HFF-Myc (cell line): ENCODE measurements at regions not wholly inside any gene's neighbourhood (a gene's known extent, or its start where the extent isn't known, plus 50 kb on each side); places are given as distances from the start of the nearest gene placed in this dataset.
A peak's percentile ranks its signal among the peaks of the same experiment; 100 is the strongest.

Source experiments
- DNase-seq: peaks from one replicate; pipeline ENCODE4 v3.0.0-alpha.2; 2011; ENCODE audit warnings: low read depth; ENCODE audit errors: extremely low read depth
- H3K4me3 ChIP-seq: replicated peaks from 2 replicates; pipeline ENCODE4 v1.5.1; 2011; ENCODE audit warnings: low read depth, mild to moderate bottlenecking, control low read depth, low read length
- TF ChIP-seq, protein P1 (sequence below): IDR thresholded peaks from 2 replicates; pipeline ENCODE4 v1.5.1; 2012; ENCODE audit warnings: mild to moderate bottlenecking, low read depth, low read length, control low read depth; ENCODE audit errors: missing control alignments

DNA sequence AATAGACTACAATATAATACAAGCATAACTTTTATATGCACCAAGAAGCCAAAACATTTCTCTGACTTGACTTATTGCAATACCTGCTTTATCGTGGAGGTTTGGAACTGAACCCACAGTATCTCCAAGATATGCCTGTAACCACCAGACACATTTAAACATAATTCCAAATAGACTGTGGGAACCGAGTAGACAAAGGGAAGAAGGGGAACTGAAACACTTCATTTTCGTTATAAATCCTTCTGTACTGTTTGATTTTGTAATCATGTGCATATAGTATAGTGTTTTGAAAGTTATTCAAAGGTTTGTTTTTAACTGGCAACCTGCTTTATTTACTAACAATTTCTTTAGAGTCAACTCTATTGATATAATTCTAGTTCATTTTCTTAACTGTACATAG is 154.9 kb upstream of the BEND6 start:
- TF ChIP-seq, protein P1, sequence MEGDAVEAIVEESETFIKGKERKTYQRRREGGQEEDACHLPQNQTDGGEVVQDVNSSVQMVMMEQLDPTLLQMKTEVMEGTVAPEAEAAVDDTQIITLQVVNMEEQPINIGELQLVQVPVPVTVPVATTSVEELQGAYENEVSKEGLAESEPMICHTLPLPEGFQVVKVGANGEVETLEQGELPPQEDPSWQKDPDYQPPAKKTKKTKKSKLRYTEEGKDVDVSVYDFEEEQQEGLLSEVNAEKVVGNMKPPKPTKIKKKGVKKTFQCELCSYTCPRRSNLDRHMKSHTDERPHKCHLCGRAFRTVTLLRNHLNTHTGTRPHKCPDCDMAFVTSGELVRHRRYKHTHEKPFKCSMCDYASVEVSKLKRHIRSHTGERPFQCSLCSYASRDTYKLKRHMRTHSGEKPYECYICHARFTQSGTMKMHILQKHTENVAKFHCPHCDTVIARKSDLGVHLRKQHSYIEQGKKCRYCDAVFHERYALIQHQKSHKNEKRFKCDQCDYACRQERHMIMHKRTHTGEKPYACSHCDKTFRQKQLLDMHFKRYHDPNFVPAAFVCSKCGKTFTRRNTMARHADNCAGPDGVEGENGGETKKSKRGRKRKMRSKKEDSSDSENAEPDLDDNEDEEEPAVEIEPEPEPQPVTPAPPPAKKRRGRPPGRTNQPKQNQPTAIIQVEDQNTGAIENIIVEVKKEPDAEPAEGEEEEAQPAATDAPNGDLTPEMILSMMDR, result no peak
- H3K4me3 ChIP-seq, result no peak overlapping the region
- DNase-seq, result no peak

DNA sequence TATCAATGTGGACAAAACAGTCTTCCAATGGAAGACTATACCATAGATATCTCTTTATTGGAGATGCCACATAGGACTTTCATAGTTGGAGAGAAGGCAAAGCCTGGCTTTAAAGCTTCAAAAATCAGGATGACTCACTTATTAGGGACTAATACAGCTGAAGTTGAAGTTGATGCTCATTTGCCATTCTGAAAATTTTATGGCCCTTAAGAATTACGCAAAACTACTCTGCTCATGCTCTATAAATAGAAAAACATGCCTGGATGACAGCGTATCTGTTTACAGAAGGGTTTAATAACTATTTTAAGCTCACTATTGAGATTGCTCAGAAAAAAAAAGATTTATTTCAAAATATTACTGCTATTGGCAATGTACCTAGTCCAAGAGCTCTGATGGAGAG is 155.5 kb upstream of the DST start:
- no peak overlapping the region for H3K4me3 ChIP-seq
- peak; percentile 58 for DNase-seq
- TF ChIP-seq, protein P1, result no peak

DNA sequence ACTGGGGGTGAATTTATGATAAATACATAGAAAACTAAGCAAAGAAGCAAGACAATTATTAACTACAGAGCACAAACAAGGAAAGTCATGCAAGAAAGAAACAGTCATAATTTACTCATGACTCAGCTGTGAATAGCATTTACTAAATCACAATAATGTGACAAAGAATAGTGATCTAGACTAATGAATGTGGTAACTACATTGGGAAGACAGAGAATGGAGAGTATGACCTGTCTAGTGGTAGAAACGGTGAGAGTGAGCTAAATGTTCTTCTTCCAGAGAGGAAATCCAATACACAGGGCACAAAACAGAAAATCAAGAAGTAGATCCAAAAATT is 153.5 kb upstream of the DST start:
- TF ChIP-seq, protein P1, result no peak
- H3K4me3 ChIP-seq, result no peak overlapping the region
- DNase-seq, result no peak

DNA sequence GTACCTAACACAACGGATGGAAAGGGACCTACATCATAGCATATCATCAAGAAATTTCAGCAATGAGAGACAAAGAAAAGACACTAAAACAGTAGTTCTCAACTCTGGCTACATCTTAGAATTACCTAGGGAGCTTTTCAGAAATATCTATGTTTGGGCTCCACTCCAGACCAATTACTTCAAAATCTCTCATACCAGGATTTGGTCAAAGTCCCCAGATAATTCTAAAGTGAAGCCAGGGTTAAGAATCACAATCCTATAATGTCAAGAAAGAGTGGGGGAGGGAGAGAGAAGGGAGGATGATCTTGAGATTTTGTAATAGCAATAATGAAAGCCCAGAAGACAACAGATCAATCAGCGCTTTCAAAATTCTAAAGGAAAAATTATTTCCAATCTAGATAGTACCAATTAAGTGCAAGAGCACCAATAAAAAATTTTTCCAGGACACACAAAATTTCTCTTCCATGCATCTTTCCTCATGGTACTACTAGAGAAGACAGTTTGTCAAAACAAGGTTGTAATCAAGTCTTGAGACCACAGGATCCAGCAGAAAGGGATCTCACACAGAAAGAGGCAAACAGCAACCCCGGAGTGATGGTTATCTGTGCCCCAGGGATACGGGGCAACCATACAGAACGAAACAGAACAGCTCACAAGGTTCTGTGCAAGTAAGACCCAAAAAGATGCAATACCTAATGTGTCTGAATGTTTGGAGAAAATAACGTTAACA is 152.9 kb upstream of the DST start:
- no peak for DNase-seq
- H3K4me3 ChIP-seq, result no peak overlapping the region
- TF ChIP-seq, protein P1, result no peak

DNA sequence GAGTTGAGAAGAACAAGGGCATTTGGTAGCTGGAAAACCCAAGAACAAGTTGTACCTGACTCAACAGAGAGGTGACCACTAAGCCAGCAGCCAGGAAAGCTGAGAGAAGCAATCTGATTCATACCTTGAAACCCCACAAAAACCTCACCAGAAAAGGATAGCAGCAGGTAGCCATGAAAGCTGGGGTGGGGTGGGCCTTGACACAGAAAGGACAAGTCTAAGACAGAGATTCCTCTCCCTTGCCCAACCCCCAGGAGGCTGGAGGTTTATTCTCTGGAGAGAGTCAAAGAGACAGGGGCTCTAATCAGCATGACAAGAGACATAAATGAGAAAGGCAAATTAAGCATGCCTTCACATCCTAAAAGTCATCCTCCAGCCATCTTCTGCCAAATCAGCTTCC is 151.7 kb upstream of the DST start:
- H3K4me3 ChIP-seq, result no peak overlapping the region

DNA sequence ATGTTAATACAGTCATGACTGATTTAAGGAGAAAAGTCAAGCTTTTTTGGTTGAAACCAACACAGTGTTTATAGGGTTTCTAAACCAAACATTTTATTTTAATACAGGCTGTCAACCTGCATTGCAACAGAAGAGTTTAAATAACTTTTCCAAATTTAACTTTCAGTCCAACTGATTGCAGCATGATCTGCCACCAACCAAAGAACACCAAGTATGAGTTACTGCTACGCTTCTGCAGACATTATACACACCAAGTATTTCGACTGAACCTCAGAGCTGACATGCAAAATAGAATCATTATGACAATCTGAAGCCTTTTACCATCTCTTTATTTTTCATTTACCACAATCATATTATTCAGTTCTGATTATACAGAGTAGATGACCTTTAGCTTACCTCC is 151.2 kb upstream of the DST start:
- H3K4me3 ChIP-seq, result no peak overlapping the region
- TF ChIP-seq, protein P1, result no peak

More for the DNA sequence above, 151.7 kb upstream of the DST start:
- TF ChIP-seq, protein P1, result no peak
- DNase-seq, result no peak

DNA sequence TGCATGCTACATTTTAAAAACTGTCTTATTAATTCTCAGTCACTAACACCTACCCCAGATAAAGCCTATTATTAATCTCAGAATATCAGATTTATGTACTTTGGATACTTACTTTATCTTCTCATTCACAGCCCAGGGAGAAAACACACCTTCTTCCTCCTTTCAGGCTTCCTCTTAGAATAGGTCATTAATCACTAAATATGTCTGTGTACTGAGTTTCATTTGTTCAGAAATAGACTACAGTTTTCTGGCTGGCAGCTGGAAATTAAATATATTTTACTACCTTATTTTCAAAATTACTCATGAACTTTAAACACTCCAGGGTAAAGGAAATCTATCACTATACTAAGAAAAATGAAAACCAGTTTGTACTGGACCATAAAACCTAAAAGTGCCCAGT is 147.7 kb upstream of the DST start:
- TF ChIP-seq, protein P1, result no peak
- no peak for DNase-seq
- no peak overlapping the region for H3K4me3 ChIP-seq

More for the DNA sequence above, 151.2 kb upstream of the DST start:
- no peak for DNase-seq
